ENCODE measurements at regions not wholly inside any gene's neighbourhood (a gene's known extent, or its start where the extent isn't known, plus 50 kb on each side); places are given as distances from the start of the nearest gene placed in this dataset.

GRCh38 chr21:27365394-27365793 is 398.5 kb upstream of the ADAMTS5 start:
- Mint-ChIP-seq H3K9me3 (no peaks in the 10 kb centered on the region), H3K4me3 (no peak overlapping the region), H3K27ac (no peak overlapping the region), H3K36me3 (ENCODE audit: low read depth) (no peaks in the 10 kb centered on the region), H3K4me1 (peaks cover 15% of the 10 kb centered on the region), H3K27me3 (ENCODE audit: insufficient read depth) (no peaks in the 10 kb centered on the region)
- no peaks in the 10 kb centered on the region for H3K4me1 ChIP-seq (ENCODE audit: control insufficient read depth, insufficient read depth, low read length)
- no peak for TF ChIP-seq CTCF (conservative IDR thresholded peaks at IDR 0.05)
- H3K9me3 ChIP-seq (ENCODE audit: control insufficient read depth, low read length) = no peaks in the 10 kb centered on the region
- no peak overlapping the region for H3K27ac ChIP-seq (ENCODE audit: low read depth, low read length)
- no peak overlapping the region for H3K4me3 ChIP-seq (ENCODE audit: low read length)
- DNase-seq = no peak
- no peaks in the 10 kb centered on the region for H3K27me3 ChIP-seq (ENCODE audit: control insufficient read depth, insufficient read depth, low read length, poor library complexity, severe bottlenecking)
- H3K9ac ChIP-seq (ENCODE audit: extremely low read depth, low read length, poor library complexity, severe bottlenecking) = no peak overlapping the region
- no peaks in the 10 kb centered on the region for H3K36me3 ChIP-seq (ENCODE audit: control insufficient read depth, insufficient read depth, low read length)

GRCh38 chr21:27363719-27364477 is 397.0 kb upstream of the ADAMTS5 start:
- Histone ChIP-seq H3K9me3 (ENCODE audit: control insufficient read depth, low read length) (no peaks in the 10 kb centered on the region), H3K4me3 (ENCODE audit: low read length) (no peak overlapping the region), H3K27me3 (ENCODE audit: control insufficient read depth, insufficient read depth, low read length, poor library complexity, severe bottlenecking) (no peaks in the 10 kb centered on the region), H3K9ac (ENCODE audit: extremely low read depth, low read length, poor library complexity, severe bottlenecking) (no peak overlapping the region), H3K27ac (ENCODE audit: low read depth, low read length) (no peak overlapping the region), H3K36me3 (ENCODE audit: control insufficient read depth, insufficient read depth, low read length) (no peaks in the 10 kb centered on the region), H3K4me1 (ENCODE audit: control insufficient read depth, insufficient read depth, low read length) (no peaks in the 10 kb centered on the region)
- no peak for TF ChIP-seq CTCF (conservative IDR thresholded peaks at IDR 0.05)
- Mint-ChIP-seq H3K27ac (no peak overlapping the region), H3K27me3 (ENCODE audit: insufficient read depth) (no peaks in the 10 kb centered on the region), H3K36me3 (ENCODE audit: low read depth) (no peaks in the 10 kb centered on the region), H3K9me3 (no peaks in the 10 kb centered on the region), H3K4me1 (peaks cover 10% of the 10 kb centered on the region), H3K4me3 (no peak overlapping the region)
- 100% methylated on average over 1 of the region's 3 CpGs; no CpG with 5 or more reads in 1 of the 2 experiments for WGBS, 2 experiments (ENCODE audit: insufficient coverage in 1 of 2, insufficient read length in 1 of 2)
- no peak for DNase-seq

GRCh38 chr21:27362249-27362648 is 395.4 kb upstream of the ADAMTS5 start:
- H3K4me3 ChIP-seq (ENCODE audit: low read length) = no peak overlapping the region
- Mint-ChIP-seq H3K27me3 (ENCODE audit: insufficient read depth) (peaks cover 5% of the 10 kb centered on the region), H3K27ac (no peak overlapping the region), H3K4me3 (no peak overlapping the region), H3K9me3 (no peaks in the 10 kb centered on the region), H3K4me1 (peaks cover 10% of the 10 kb centered on the region), H3K36me3 (ENCODE audit: low read depth) (no peaks in the 10 kb centered on the region)
- 93% methylated on average over 1 of the region's 1 CpG; no CpG with 5 or more reads in 1 of the 2 experiments for WGBS, 2 experiments (ENCODE audit: insufficient coverage in 1 of 2, insufficient read length in 1 of 2)
- no peak for DNase-seq
- TF ChIP-seq CTCF (conservative IDR thresholded peaks at IDR 0.05) = peak; percentile 68
- H3K4me1 ChIP-seq (ENCODE audit: control insufficient read depth, insufficient read depth, low read length) = no peaks in the 10 kb centered on the region
- no peaks in the 10 kb centered on the region for H3K36me3 ChIP-seq (ENCODE audit: control insufficient read depth, insufficient read depth, low read length)
- H3K27me3 ChIP-seq (ENCODE audit: control insufficient read depth, insufficient read depth, low read length, poor library complexity, severe bottlenecking) = no peaks in the 10 kb centered on the region
- no peak overlapping the region for H3K27ac ChIP-seq (ENCODE audit: low read depth, low read length)
- H3K9ac ChIP-seq (ENCODE audit: extremely low read depth, low read length, poor library complexity, severe bottlenecking) = no peak overlapping the region
- H3K9me3 ChIP-seq (ENCODE audit: control insufficient read depth, low read length) = no peaks in the 10 kb centered on the region

All from endodermal cell (in vitro differentiated cells).